ENCODE measurements at regions not wholly inside any gene's neighbourhood (a gene's known extent, or its start where the extent isn't known, plus 50 kb on each side); places are given as distances from the start of the nearest gene placed in this dataset.

GRCh38 chr1:195458365-195458764, 1149.9 kb downstream of the KCNT2 start:
- no peak for TF ChIP-seq CTCF (conservative IDR thresholded peaks at IDR 0.05; ENCODE audit: low read length)
- TF ChIP-seq EZH2phosphoT487 (IDR thresholded peaks at IDR 0.05; ENCODE audit: borderline replicate concordance, low read depth, low read length), result no peak
